H9 (cell line): ENCODE measurements at regions not wholly inside any gene's neighbourhood (a gene's known extent, or its start where the extent isn't known, plus 50 kb on each side); places are given as distances from the start of the nearest gene placed in this dataset.

ENCODE experiments used
- DNase-seq: peaks from one replicate; pipeline ENCODE4 v3.0.0-alpha.2; 2017
- H2AFZ ChIP-seq: one replicate; pipeline ENCODE4 v1.6.1; 2013; ENCODE audit warnings: mild to moderate bottlenecking, low read length, control low read depth, moderate library complexity
- H2AK5ac ChIP-seq: 2 replicates; pipeline ENCODE4 v1.6.1; 2013; ENCODE audit warnings: low read length, control low read depth, mixed read lengths; ENCODE audit not compliant: insufficient read length
- H2BK120ac ChIP-seq: one replicate; pipeline ENCODE4 v1.6.1; 2013; ENCODE audit warnings: low read depth, mild to moderate bottlenecking, low read length, control low read depth, inconsistent platforms; ENCODE audit not compliant: poor library complexity, severe bottlenecking
- H2BK12ac ChIP-seq: 2 replicates; pipeline ENCODE4 v1.6.1; 2013; ENCODE audit warnings: low read length, control low read depth, mixed read lengths, low read depth; ENCODE audit not compliant: insufficient read length
- H2BK15ac ChIP-seq: 2 replicates; pipeline ENCODE4 v1.6.1; 2013; ENCODE audit warnings: low read depth, low read length, control low read depth
- H2BK20ac ChIP-seq: one replicate; pipeline ENCODE4 v1.6.1; 2013; ENCODE audit warnings: low read depth, mild to moderate bottlenecking, low read length, control low read depth, inconsistent platforms; ENCODE audit not compliant: poor library complexity, severe bottlenecking
- H2BK5ac ChIP-seq: 2 replicates; pipeline ENCODE4 v1.6.1; 2013; ENCODE audit warnings: low read length, control low read depth, mixed read lengths; ENCODE audit not compliant: insufficient read length
- H3K14ac ChIP-seq: 2 replicates; pipeline ENCODE4 v1.6.1; 2013; ENCODE audit warnings: low read length, control low read depth; ENCODE audit not compliant: insufficient read depth
- H3K18ac ChIP-seq: 2 replicates; pipeline ENCODE4 v1.6.1; 2013; ENCODE audit warnings: low read depth, mild to moderate bottlenecking, mixed read lengths, low read length, control low read depth; ENCODE audit not compliant: insufficient read length
- H3K23ac ChIP-seq: 2 replicates; pipeline ENCODE4 v1.6.1; 2013; ENCODE audit warnings: low read length, control low read depth, mixed read lengths, low read depth; ENCODE audit not compliant: insufficient read length
- H3K23me2 ChIP-seq: 2 replicates; pipeline ENCODE4 v1.6.1; 2013; ENCODE audit warnings: low read depth, mild to moderate bottlenecking, mixed read lengths, low read length, control low read depth; ENCODE audit not compliant: insufficient read length, poor library complexity, severe bottlenecking
- H3K27ac ChIP-seq: 2 replicates; pipeline ENCODE4 v1.5.1; 2013; ENCODE audit warnings: low read length, control low read depth, mixed read lengths, low read depth; ENCODE audit not compliant: insufficient read length
- H3K27me3 ChIP-seq: 2 replicates; pipeline ENCODE4 v1.6.1; 2013; ENCODE audit warnings: low read length, control low read depth, inconsistent platforms; ENCODE audit not compliant: insufficient read depth
- H3K4ac ChIP-seq: 2 replicates; pipeline ENCODE4 v1.6.1; 2013; ENCODE audit warnings: low read depth, mild to moderate bottlenecking, control low read depth, inconsistent platforms, low read length, moderate library complexity
- H3K4me1 ChIP-seq: 2 replicates; pipeline ENCODE4 v1.6.1; 2013; ENCODE audit warnings: low read length, control low read depth, inconsistent platforms; ENCODE audit not compliant: insufficient read depth
- H3K4me2 ChIP-seq: 2 replicates; pipeline ENCODE4 v1.6.1; 2013; ENCODE audit warnings: low read length, control low read depth, mixed read lengths; ENCODE audit not compliant: insufficient read length, insufficient read depth
- H3K56ac ChIP-seq: 2 replicates; pipeline ENCODE4 v1.6.1; 2013; ENCODE audit warnings: low read depth, mild to moderate bottlenecking, mixed read lengths, low read length, control low read depth; ENCODE audit not compliant: insufficient read length
- H3K79me1 ChIP-seq: 2 replicates; pipeline ENCODE4 v1.6.1; 2013; ENCODE audit warnings: low read depth, mild to moderate bottlenecking, moderate library complexity, low read length, control low read depth, inconsistent platforms; ENCODE audit not compliant: insufficient read depth, poor library complexity, severe bottlenecking
- H3K79me2 ChIP-seq: 2 replicates; pipeline ENCODE4 v1.6.1; 2013; ENCODE audit warnings: low read length, control low read depth, inconsistent platforms; ENCODE audit not compliant: insufficient read depth
- H3K9ac ChIP-seq: 2 replicates; pipeline ENCODE4 v1.6.1; 2013; ENCODE audit warnings: low read length, control low read depth, mixed read lengths; ENCODE audit not compliant: insufficient read length; ENCODE audit errors: extremely low read depth
- H3K9me3 ChIP-seq: one replicate; pipeline ENCODE4 v1.6.1; 2013; ENCODE audit warnings: low read depth, low read length, inconsistent platforms; ENCODE audit not compliant: control insufficient read depth
- H3T11ph ChIP-seq: one replicate; pipeline ENCODE4 v1.6.1; 2013; ENCODE audit warnings: mild to moderate bottlenecking, low read length, control low read depth, inconsistent platforms
- H4K20me1 ChIP-seq: one replicate; pipeline ENCODE4 v1.6.1; 2013; ENCODE audit not compliant: control insufficient read depth, insufficient read length, insufficient read depth
- H4K5ac ChIP-seq: 2 replicates; pipeline ENCODE4 v1.6.1; 2013; ENCODE audit warnings: low read depth, mild to moderate bottlenecking, mixed read lengths, low read length, control low read depth; ENCODE audit not compliant: insufficient read length
- H4K8ac ChIP-seq: replicated peaks from 2 replicates; pipeline ENCODE4 v1.6.1; 2013; ENCODE audit warnings: low read length, control low read depth, mixed read lengths, low read depth; ENCODE audit not compliant: insufficient read length
- H4K91ac ChIP-seq: 2 replicates; pipeline ENCODE4 v1.6.1; 2013; ENCODE audit warnings: low read depth, mild to moderate bottlenecking, moderate library complexity, mixed read lengths, low read length, control low read depth; ENCODE audit not compliant: insufficient read length
- H3K27ac Mint-ChIP-seq, 3 experiments: 2 replicates in 2 of 3; 3 replicates in 1 of 3; pipeline ENCODE4 v1.8.0; 2020 to 2021; ENCODE audit warnings: mixed read lengths in 3 of 3, mild to moderate bottlenecking in 1 of 3, moderate library complexity in 1 of 3
- H3K27me3 Mint-ChIP-seq: 2 replicates; pipeline ENCODE4 v1.8.0; 2021; ENCODE audit warnings: low read depth, mild to moderate bottlenecking, moderate library complexity, mixed read lengths
- H3K36me3 Mint-ChIP-seq, 3 experiments: 2 replicates in 2 of 3; 3 replicates in 1 of 3; pipeline ENCODE4 v1.8.0; 2020 to 2021; ENCODE audit warnings: low read depth in 3 of 3, mixed read lengths in 3 of 3; ENCODE audit not compliant: insufficient read depth in 1 of 3
- H3K4me1 Mint-ChIP-seq, 2 experiments: 2 replicates each; pipeline ENCODE4 v1.8.0; 2020; ENCODE audit warnings: mixed read lengths in 2 of 2
- H3K4me3 Mint-ChIP-seq, 2 experiments: 2 replicates in 1 of 2; 3 replicates in 1 of 2; pipeline ENCODE4 v1.8.0; 2020 to 2021; ENCODE audit warnings: mild to moderate bottlenecking in 2 of 2, mixed read lengths in 2 of 2, moderate library complexity in 1 of 2
- H3K9me3 Mint-ChIP-seq, 2 experiments: 2 replicates in 1 of 2; 3 replicates in 1 of 2; pipeline ENCODE4 v1.8.0; 2020; ENCODE audit warnings: mild to moderate bottlenecking in 2 of 2, mixed read lengths in 2 of 2, moderate library complexity in 1 of 2
- CTCF ChIP-seq: fragments of 200-600 bp; sonication (generic); conservative IDR thresholded peaks from 3 replicates; pipeline ENCODE4 v1.8.0; 2021; ENCODE audit warnings: antibody characterized with exemption, mild to moderate bottlenecking
- WGBS: extraction: QIAGEN DNeasy Blood & Tissue Kit; methylation state at CpG from one replicate; pipeline ENCODE4 v1.1.7; 2013; ENCODE audit warnings: missing lambda C conversion rate, low lambda C conversion rate, mixed read lengths; ENCODE audit not compliant: insufficient read length; ENCODE audit errors: extremely low coverage; 5-methylcytosine and 5-hydroxymethylcytosine counted together

DNA sequence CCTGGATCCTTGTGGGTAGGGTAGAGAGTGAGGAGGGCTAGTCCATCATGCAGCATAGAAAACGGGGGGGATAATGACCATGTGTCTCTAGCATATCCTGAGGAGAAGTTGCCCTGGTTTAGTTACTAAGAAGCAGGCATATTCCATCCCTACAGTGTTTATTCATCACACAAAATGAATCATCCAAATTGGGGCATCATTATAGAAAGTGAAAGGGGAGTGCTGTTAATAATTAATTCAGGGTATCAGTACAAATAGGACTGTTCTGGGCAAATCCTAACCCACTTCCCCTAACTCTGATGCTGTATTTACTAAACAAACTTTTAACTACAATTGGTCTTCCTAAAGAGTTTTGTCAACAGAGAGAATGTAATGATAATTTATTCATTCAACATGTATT lies 281.1 kb upstream of the ARX start:
- H2BK15ac ChIP-seq, result no peak overlapping the region
- no peak overlapping the region for H2BK5ac ChIP-seq
- no CpG with 5 or more reads among the region's 1 CpG for WGBS
- H3K27me3 ChIP-seq, result no peaks in the 10 kb centered on the region
- no peak overlapping the region for H4K5ac ChIP-seq
- TF ChIP-seq CTCF, result no peak
- H3K4me2 ChIP-seq, result no peak overlapping the region
- H2AK5ac ChIP-seq, result no peak overlapping the region
- H2BK12ac ChIP-seq, result no peak overlapping the region
- no peak overlapping the region for H2BK20ac ChIP-seq
- no peak for DNase-seq
- no peaks in the 10 kb centered on the region for H3K23me2 ChIP-seq
- Mint-ChIP-seq H3K36me3 (no peaks in the 10 kb centered on the region), H3K4me3 (no peak overlapping the region), H3K27me3 (no peaks in the 10 kb centered on the region), H3K9me3 (peaks cover 37 to 60% of the 10 kb centered on the region in 2 experiments), H3K4me1 (no peaks in the 10 kb centered on the region), H3K27ac (no peak overlapping the region)
- no peak overlapping the region for H4K91ac ChIP-seq
- H3K9ac ChIP-seq, result no peak overlapping the region
- H3K56ac ChIP-seq, result no peak overlapping the region
- H3K23ac ChIP-seq, result no peak overlapping the region
- H3K18ac ChIP-seq, result no peak overlapping the region
- H4K8ac ChIP-seq, result no peak overlapping the region
- H3K79me2 ChIP-seq, result no peaks in the 10 kb centered on the region
- H2AFZ ChIP-seq, result no peak overlapping the region
- H3K27ac ChIP-seq, result no peak overlapping the region
- H3K79me1 ChIP-seq, result no peaks in the 10 kb centered on the region
- H3K9me3 ChIP-seq, result peaks cover 11% of the 10 kb centered on the region
- no peak overlapping the region for H3K4ac ChIP-seq
- H3K4me1 ChIP-seq, result no peaks in the 10 kb centered on the region
- no peak overlapping the region for H3T11ph ChIP-seq
- H2BK120ac ChIP-seq, result no peak overlapping the region
- H4K20me1 ChIP-seq, result no peaks in the 10 kb centered on the region
- H3K14ac ChIP-seq, result no peak overlapping the region
